ENCODE measurements at regions not wholly inside any gene's neighbourhood (a gene's known extent, or its start where the extent isn't known, plus 50 kb on each side); places are given as distances from the start of the nearest gene placed in this dataset.
"Not testable (repeated sequence)": the region's sequence is repeated elsewhere in the genome, so short reads cannot be mapped to it uniquely, and the experiment has no call there.

GRCh38 chr2:126107883-126108282 is 548.1 kb upstream of the GYPC start:
- DNase-seq: no peak

GRCh38 chr2:126115975-126116374 is 540.0 kb upstream of the GYPC start:
- peak; percentile 90 for DNase-seq

- DNase-seq: no peak
Measured at GRCh38 chr2:126117886-126118285, 538.1 kb upstream of the GYPC start.

GRCh38 chr2:126145752-126146151 is 510.2 kb upstream of the GYPC start:
- peak; percentile 33 for DNase-seq

- no peak for DNase-seq
Measured at GRCh38 chr2:126154256-126154785, 501.6 kb upstream of the GYPC start.

- DNase-seq: not testable (repeated sequence)
Measured at GRCh38 chr2:126160950-126161349, 495.0 kb upstream of the GYPC start.

- no peak for DNase-seq
Measured at GRCh38 chr2:126172631-126173184, 483.2 kb upstream of the GYPC start.

GRCh38 chr2:126175222-126175621 is 480.7 kb upstream of the GYPC start:
- DNase-seq: no peak

- DNase-seq: no peak
Measured at GRCh38 chr2:126177479-126177878, 478.5 kb upstream of the GYPC start.

GRCh38 chr2:126187668-126188067 is 468.3 kb upstream of the GYPC start:
- no peak for DNase-seq

GRCh38 chr2:126189527-126189926 is 466.4 kb upstream of the GYPC start:
- no peak for DNase-seq

GRCh38 chr2:126200538-126200937 is 455.4 kb upstream of the GYPC start:
- no peak for DNase-seq

GRCh38 chr2:126208266-126208665 is 447.7 kb upstream of the GYPC start:
- DNase-seq: no peak

GRCh38 chr2:126212735-126213134 is 443.2 kb upstream of the GYPC start:
- DNase-seq: no peak

GRCh38 chr2:126219081-126219480 is 436.9 kb upstream of the GYPC start:
- DNase-seq: no peak

GRCh38 chr2:126220331-126220730 is 435.6 kb upstream of the GYPC start:
- DNase-seq: no peak

GRCh38 chr2:126221506-126221905 is 434.5 kb upstream of the GYPC start:
- DNase-seq: no peak

- no peak for DNase-seq
Measured at GRCh38 chr2:126222278-126222677, 433.7 kb upstream of the GYPC start.

- DNase-seq: no peak
Measured at GRCh38 chr2:126224776-126225175, 431.2 kb upstream of the GYPC start.

GRCh38 chr2:126227250-126227649 is 428.7 kb upstream of the GYPC start:
- DNase-seq: peak; percentile 24

GRCh38 chr2:126228531-126228930 is 427.4 kb upstream of the GYPC start:
- DNase-seq: no peak

- no peak for DNase-seq
Measured at GRCh38 chr2:126238251-126238650, 417.7 kb upstream of the GYPC start.

- DNase-seq: no peak
Measured at GRCh38 chr2:126239320-126239955, 416.5 kb upstream of the GYPC start.

GRCh38 chr2:126241001-126241400 is 415.0 kb upstream of the GYPC start:
- no peak for DNase-seq

- DNase-seq: no peak
Measured at GRCh38 chr2:126241411-126241810, 414.5 kb upstream of the GYPC start.
